ENCODE measurements at regions not wholly inside any gene's neighbourhood (a gene's known extent, or its start where the extent isn't known, plus 50 kb on each side); places are given as distances from the start of the nearest gene placed in this dataset.
"Not testable (repeated sequence)": the region's sequence is repeated elsewhere in the genome, so short reads cannot be mapped to it uniquely, and the experiment has no call there.

DNA sequence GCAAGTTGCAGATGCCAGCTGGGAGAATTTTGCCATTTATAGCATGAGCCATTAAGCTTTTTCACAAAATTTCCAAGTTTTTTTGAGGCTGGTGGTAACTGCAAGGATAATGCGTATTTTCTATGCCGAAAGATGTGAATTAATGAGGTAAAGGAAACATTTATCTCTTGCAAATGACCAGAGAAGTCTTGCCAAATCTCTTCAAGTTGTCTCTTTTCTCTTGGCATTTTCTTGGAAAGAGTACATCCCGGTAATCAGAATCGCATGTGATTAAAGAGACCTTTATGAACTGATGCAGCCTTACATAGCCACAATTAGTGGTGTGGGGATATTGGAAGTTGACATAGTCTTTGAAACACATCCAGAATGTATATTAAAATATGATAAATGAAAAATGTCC lies 136.5 kb upstream of the MMADHC start:
- no peak for DNase-seq (ENCODE audit: insufficient read length, low spot score)
- no peak for FAIRE-seq
- TF ChIP-seq POLR2A (IDR thresholded peaks at IDR 0.05; ENCODE audit: low read depth, low read length), result no peak

GRCh38 chr2:149720615-149721014 lies 133.0 kb upstream of the MMADHC start:
- TF ChIP-seq POLR2A (IDR thresholded peaks at IDR 0.05; ENCODE audit: low read depth, low read length), result no peak
- no peak for FAIRE-seq
- no peak for DNase-seq (ENCODE audit: insufficient read length, low spot score)

- FAIRE-seq, result no peak
- no peak for TF ChIP-seq POLR2A (IDR thresholded peaks at IDR 0.05; ENCODE audit: low read depth, low read length)
- no peak for DNase-seq (ENCODE audit: insufficient read length, low spot score)
Observed at GRCh38 chr2:149719695-149720094, 132.1 kb upstream of the MMADHC start.

DNA sequence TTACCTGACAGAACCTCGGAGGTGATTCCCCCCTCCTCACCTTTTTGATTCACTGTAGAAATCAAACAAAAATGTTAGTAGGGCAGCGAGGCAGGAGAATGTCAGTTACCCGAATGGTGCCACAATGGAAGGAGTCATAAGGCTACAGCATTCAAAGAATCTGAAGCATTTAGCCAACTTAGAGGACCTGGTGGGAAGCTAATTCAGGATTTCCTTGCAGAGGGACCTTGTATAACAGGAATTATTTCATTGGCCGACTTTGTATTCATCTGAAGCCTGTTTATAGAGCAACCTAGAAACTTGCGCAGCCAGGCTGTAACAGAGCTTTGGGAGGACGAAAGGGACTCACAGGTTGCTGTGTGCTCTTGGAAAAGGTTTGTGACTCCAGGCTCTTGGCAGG lies 129.1 kb upstream of the MMADHC start:
- DNase-seq (ENCODE audit: insufficient read length, low spot score) (no peak), FAIRE-seq (no peak)
- no peak for TF ChIP-seq POLR2A (IDR thresholded peaks at IDR 0.05; ENCODE audit: low read depth, low read length)

- DNase-seq (ENCODE audit: insufficient read length, low spot score) (no peak), FAIRE-seq (no peak)
- TF ChIP-seq POLR2A (IDR thresholded peaks at IDR 0.05; ENCODE audit: low read depth, low read length), result no peak
Observed at GRCh38 chr2:149715894-149716293, 128.3 kb upstream of the MMADHC start.

DNA sequence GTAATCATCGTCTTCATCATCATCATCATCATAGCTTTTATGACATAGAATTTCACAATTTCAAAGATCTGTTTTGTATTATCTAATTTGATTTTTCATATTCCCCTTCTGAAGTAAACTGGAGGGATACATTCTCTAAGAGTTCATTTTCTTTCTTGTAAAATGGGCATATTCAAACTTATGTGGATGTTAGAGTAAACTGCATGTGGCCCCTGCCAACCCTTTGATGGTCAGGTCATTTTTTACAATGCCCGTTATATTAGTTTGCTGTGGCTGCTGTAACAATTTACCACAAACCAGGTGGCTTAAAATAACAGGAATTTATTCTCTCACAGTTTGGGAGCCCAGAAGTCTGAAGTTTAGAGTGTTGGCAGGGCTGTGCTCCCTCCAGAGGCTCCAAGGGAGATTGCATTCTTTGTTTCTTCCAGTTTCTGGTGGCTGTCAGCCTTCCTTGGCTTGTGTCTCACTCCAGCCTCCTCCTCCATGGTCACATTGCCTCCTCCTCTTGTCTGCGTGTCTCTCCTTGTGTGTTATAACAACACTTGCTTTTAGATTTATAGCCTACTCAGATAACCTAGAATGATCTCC lies 127.5 kb upstream of the MMADHC start:
- peak; percentile 9 for DNase-seq (ENCODE audit: insufficient read length, low spot score)
- FAIRE-seq, result peak; percentile 80
- no peak for TF ChIP-seq POLR2A (IDR thresholded peaks at IDR 0.05; ENCODE audit: low read depth, low read length)

- TF ChIP-seq POLR2A (IDR thresholded peaks at IDR 0.05; ENCODE audit: low read depth, low read length), result no peak
- FAIRE-seq (no peak), DNase-seq (ENCODE audit: insufficient read length, low spot score) (no peak)
Observed at GRCh38 chr2:149709496-149710263, 122.1 kb upstream of the MMADHC start.

GRCh38 chr2:149703281-149703680 lies 115.7 kb upstream of the MMADHC start:
- TF ChIP-seq POLR2A (IDR thresholded peaks at IDR 0.05; ENCODE audit: low read depth, low read length), result no peak
- DNase-seq (ENCODE audit: insufficient read length, low spot score) (no peak), FAIRE-seq (no peak)

DNA sequence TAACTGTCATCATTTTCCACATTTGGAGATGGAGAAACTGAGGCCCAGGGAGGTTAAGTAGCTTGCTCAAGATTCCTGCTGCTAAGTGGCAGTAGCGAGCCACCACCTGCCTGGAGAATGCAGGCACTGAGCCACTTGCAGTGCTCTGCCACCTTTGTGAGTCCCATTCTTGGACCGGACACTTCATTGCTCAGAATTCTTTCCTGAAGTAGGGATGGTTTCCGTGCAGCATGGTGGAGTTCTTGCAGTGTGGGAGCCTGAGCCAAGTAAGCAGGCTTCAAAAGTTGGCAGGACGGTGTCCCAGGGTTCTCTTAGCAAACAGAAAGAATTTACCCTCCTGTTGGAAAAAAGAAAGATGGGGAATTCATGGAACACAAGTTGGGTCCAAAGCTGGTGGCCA lies 115.0 kb upstream of the MMADHC start:
- FAIRE-seq (no peak), DNase-seq (ENCODE audit: insufficient read length, low spot score) (no peak)
- TF ChIP-seq POLR2A (IDR thresholded peaks at IDR 0.05; ENCODE audit: low read depth, low read length), result no peak

GRCh38 chr2:149701241-149701640 lies 113.7 kb upstream of the MMADHC start:
- no peak for DNase-seq (ENCODE audit: insufficient read length, low spot score)
- no peak for FAIRE-seq
- no peak for TF ChIP-seq POLR2A (IDR thresholded peaks at IDR 0.05; ENCODE audit: low read depth, low read length)

- FAIRE-seq (no peak), DNase-seq (ENCODE audit: insufficient read length, low spot score) (no peak)
- TF ChIP-seq POLR2A (IDR thresholded peaks at IDR 0.05; ENCODE audit: low read depth, low read length), result no peak
Observed at GRCh38 chr2:149692961-149693396, 105.4 kb upstream of the MMADHC start.

GRCh38 chr2:149690825-149691224 lies 103.2 kb upstream of the MMADHC start:
- no peak for FAIRE-seq
- TF ChIP-seq POLR2A (IDR thresholded peaks at IDR 0.05; ENCODE audit: low read depth, low read length), result no peak
- DNase-seq (ENCODE audit: insufficient read length, low spot score), result no peak

GRCh38 chr2:149687052-149687427 lies 99.5 kb upstream of the MMADHC start:
- TF ChIP-seq POLR2A (IDR thresholded peaks at IDR 0.05; ENCODE audit: low read depth, low read length), result no peak
- DNase-seq (ENCODE audit: insufficient read length, low spot score), result no peak
- no peak for FAIRE-seq

- no peak for TF ChIP-seq POLR2A (IDR thresholded peaks at IDR 0.05; ENCODE audit: low read depth, low read length)
- FAIRE-seq (no peak), DNase-seq (ENCODE audit: insufficient read length, low spot score) (no peak)
Observed at GRCh38 chr2:149686136-149687051, 98.8 kb upstream of the MMADHC start.

DNA sequence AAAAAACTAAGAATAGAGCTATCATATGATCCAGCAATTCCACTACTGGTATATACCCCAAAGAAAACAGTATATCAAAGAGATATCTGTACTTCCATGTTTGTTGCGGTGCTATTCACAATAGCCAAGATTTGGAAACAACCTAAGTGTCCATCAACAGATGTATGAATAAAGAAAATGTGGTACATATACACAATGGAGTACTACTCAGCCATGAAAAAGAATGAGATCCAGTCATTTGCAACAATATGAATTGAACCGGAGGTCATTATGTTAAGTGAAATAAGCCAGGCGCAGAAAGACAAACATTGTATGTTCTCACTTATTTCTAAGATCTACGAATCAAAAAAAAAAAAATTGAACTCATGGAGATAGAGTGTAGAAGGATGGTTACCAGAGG lies 97.8 kb upstream of the MMADHC start:
- FAIRE-seq; DNase-seq (ENCODE audit: insufficient read length, low spot score): not testable (repeated sequence)
